Naive thymus-derived CD4-positive, alpha-beta T cell (primary cell): ENCODE measurements at regions not wholly inside any gene's neighbourhood (a gene's known extent, or its start where the extent isn't known, plus 50 kb on each side); places are given as distances from the start of the nearest gene placed in this dataset.

Source experiments
- ATAC-seq: fragments of 150-1000 bp; cut with Tn5 transposase; 2 replicates; pipeline ENCODE4 v1.10.0; 2021; ENCODE audit warnings: mild to moderate bottlenecking, moderate library complexity
- CTCF ChIA-PET: fragments of 350-600 bp; sonication (Branson Sonifier 250); formaldehyde crosslinking; loops from one replicate; lab custom pipeline; 2021; ENCODE audit warnings: antibody characterized with exemption; lab: Charles Lee
- POLR2A ChIA-PET: fragments of 350-600 bp; sonication (Branson Sonifier 250); formaldehyde crosslinking; loops from one replicate; lab custom pipeline; 2021; ENCODE audit warnings: antibody characterized with exemption, inconsistent platforms; lab: Charles Lee
- DNase-seq, 9 donors: peaks; one replicate each; pipeline versions ENCODE4 v3.0.0 to v3.0.0-alpha.2; 2020 to 2022; ENCODE audit warnings: mixed read lengths in 1 of 9
- H3K27ac ChIP-seq: one replicate; pipeline ENCODE4 v1.7.0; 2013; ENCODE audit warnings: mild to moderate bottlenecking, low read depth, low read length, moderate library complexity
- H3K27me3 ChIP-seq, 2 donors: one replicate each; pipeline ENCODE4 v1.7.0; 2013; ENCODE audit warnings: low read length in 2 of 2, mild to moderate bottlenecking in 2 of 2, moderate library complexity in 2 of 2; ENCODE audit not compliant: control insufficient read depth in 2 of 2, insufficient read depth in 2 of 2
- H3K36me3 ChIP-seq, 3 experiments: 1 replicate in 2 of 3; 2 replicates in 1 of 3; pipeline ENCODE4 v1.7.0; 2013; ENCODE audit warnings: low read length in 3 of 3, mild to moderate bottlenecking in 3 of 3, moderate library complexity in 1 of 3; ENCODE audit not compliant: insufficient read depth in 3 of 3, control insufficient read depth in 2 of 3
- H3K4me1 ChIP-seq, 2 donors: one replicate each; pipeline ENCODE4 v1.7.0; 2013; ENCODE audit warnings: low read length in 2 of 2, mild to moderate bottlenecking in 2 of 2, moderate library complexity in 1 of 2; ENCODE audit not compliant: control insufficient read depth in 2 of 2, insufficient read depth in 2 of 2
- H3K4me3 ChIP-seq: 2 replicates; pipeline ENCODE4 v1.7.0; 2013; ENCODE audit warnings: mild to moderate bottlenecking, low read length
- H3K9me3 ChIP-seq, 3 experiments: 1 replicate in 2 of 3; 2 replicates in 1 of 3; pipeline ENCODE4 v1.7.0; 2013; ENCODE audit warnings: low read length in 3 of 3; ENCODE audit not compliant: control insufficient read depth in 2 of 3
- H3K27ac Mint-ChIP-seq, 9 donors: one replicate each; pipeline ENCODE4 v1.8.0; 2020 to 2022; ENCODE audit warnings: mixed read lengths in 9 of 9, mild to moderate bottlenecking in 8 of 9, moderate library complexity in 5 of 9, inconsistent platforms in 2 of 9
- H3K27me3 Mint-ChIP-seq, 5 donors: one replicate each; pipeline ENCODE4 v1.8.0; 2021 to 2022; ENCODE audit warnings: mixed read lengths in 5 of 5, mild to moderate bottlenecking in 1 of 5
- H3K36me3 Mint-ChIP-seq, 5 donors: one replicate each; pipeline ENCODE4 v1.8.0; 2020 to 2022; ENCODE audit warnings: mixed read lengths in 5 of 5, mild to moderate bottlenecking in 3 of 5, inconsistent platforms in 1 of 5
- H3K4me1 Mint-ChIP-seq, 7 donors: one replicate each; pipeline ENCODE4 v1.8.0; 2020 to 2022; ENCODE audit warnings: mixed read lengths in 7 of 7, mild to moderate bottlenecking in 3 of 7, inconsistent platforms in 1 of 7
- H3K4me3 Mint-ChIP-seq, 10 donors: one replicate each; pipeline ENCODE4 v1.8.0; 2020 to 2022; ENCODE audit warnings: mild to moderate bottlenecking in 10 of 10, mixed read lengths in 10 of 10, moderate library complexity in 6 of 10, inconsistent platforms in 2 of 10
- H3K9me3 Mint-ChIP-seq, 11 donors: one replicate each; pipeline ENCODE4 v1.8.0; 2020 to 2022; ENCODE audit warnings: mixed read lengths in 11 of 11, mild to moderate bottlenecking in 4 of 11, inconsistent platforms in 1 of 11, moderate library complexity in 1 of 11
- intact Hi-C, 2 donors: fragments of 100-400 bp; cut with micrococcal nuclease; formaldehyde crosslinking; loops; one replicate each; pipeline ENCODE4 v1.15.1; 2023

DNA sequence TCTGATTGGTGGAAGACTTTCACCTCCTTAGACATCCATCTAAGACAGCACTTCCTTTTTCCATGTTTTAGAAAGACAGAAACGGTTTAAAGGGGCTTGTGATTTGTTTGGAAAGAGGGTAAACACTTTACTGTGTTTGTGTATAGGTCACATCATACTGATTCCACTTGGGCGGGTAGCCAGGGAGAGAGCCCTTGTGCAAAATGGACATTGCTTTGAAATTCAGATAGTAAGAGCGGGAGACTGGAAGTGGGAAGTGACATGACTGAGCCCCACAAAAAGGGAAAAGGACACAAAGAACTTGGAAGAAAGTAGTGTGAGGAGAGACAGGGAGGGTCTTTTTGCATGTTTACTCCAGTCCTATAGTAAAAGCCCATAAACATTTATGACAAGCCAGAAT lies 195.6 kb upstream of the CNTN4 start:
- ATAC-seq (no peak), DNase-seq (no peak)
- Mint-ChIP-seq H3K36me3 (no peaks in the 10 kb centered on the region), H3K27ac (no peak overlapping the region), H3K4me1 (no peaks in the 10 kb centered on the region), H3K27me3 (no peaks in the 10 kb centered on the region), H3K4me3 (no peak overlapping the region), H3K9me3 (peaks cover 0 to 24% (median 5%) of the 10 kb centered on the region in 11 donors)
- Histone ChIP-seq H3K4me3 (no peak overlapping the region), H3K27ac (no peak overlapping the region), H3K4me1 (no peaks in the 10 kb centered on the region), H3K27me3 (no peaks in the 10 kb centered on the region), H3K9me3 (no peaks in the 10 kb centered on the region), H3K36me3 (no peaks in the 10 kb centered on the region)
- CTCF ChIA-PET: no interaction called here
- POLR2A ChIA-PET: no interaction called here
- intact Hi-C loops: no loop called here

DNA sequence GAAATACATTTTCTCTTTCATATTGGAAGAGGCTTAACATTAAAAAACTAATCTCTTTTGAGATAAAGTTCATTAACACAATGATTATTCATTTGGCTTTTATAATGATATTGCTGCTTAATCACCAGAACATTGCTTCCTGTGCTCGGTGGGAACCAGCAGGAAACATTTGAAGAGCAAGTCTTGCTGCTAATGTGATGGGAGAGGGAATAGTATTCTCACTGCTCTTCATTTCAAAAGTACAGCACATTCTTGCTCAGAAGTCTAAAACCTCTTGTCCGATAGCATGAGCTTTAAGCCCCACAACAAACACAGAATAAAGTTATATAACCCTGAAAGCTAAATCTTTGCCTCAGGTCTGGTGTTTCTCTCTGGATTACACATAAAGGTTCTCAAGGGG lies 190.8 kb upstream of the CNTN4 start:
- ATAC-seq (no peak), DNase-seq (no peak)
- H3K4me3 Mint-ChIP-seq: no peak overlapping the region
- no peaks in the 10 kb centered on the region for H3K27me3 Mint-ChIP-seq
- CTCF ChIA-PET: no interaction called here
- peaks cover 1 to 11% (median 8%) of the 10 kb centered on the region in 11 donors for H3K9me3 Mint-ChIP-seq
- Histone ChIP-seq H3K36me3 (no peaks in the 10 kb centered on the region), H3K27me3 (no peaks in the 10 kb centered on the region), H3K9me3 (no peaks in the 10 kb centered on the region), H3K4me3 (no peak overlapping the region), H3K4me1 (no peaks in the 10 kb centered on the region), H3K27ac (no peak overlapping the region)
- intact Hi-C loops: no loop called here
- no peaks in the 10 kb centered on the region for H3K4me1 Mint-ChIP-seq
- POLR2A ChIA-PET: no interaction called here
- no peaks in the 10 kb centered on the region for H3K36me3 Mint-ChIP-seq
- no peak overlapping the region for H3K27ac Mint-ChIP-seq

DNA sequence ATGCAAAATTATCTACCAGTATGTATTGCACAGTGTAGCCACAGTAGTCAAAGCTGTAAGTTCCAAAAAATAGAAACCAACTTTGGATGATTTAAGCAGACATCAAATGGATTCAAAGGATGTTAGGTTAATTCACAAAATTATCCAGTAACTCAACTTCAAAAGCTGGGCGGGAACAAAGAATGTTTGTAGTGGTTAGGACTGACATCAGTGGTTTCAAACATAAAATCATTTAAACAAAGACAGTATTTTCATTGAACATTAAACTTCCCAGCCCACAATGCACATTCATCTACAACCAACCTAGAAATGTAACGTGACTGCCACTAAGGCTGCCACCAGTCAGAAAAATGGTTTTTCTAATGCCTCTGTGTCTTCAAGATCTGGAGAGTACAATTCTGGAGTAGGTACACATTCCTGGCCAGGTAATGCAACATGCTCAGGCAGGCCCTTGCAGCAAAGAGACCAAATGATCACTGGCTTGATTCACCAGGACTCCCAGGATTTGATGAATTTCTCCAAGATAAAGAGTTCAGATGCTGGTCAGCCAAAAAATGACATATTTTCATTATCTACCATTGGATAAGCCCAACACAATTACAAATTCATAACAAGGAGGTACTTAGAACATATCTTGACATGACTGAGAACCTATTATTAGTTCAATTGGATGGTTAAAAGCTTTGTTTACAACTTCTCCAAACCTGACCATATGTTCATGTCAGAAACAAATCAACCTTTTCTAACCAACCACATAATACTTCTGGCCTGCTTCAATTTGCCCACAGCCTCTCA lies 189.8 kb upstream of the CNTN4 start:
- CTCF ChIA-PET: no interaction called here
- H3K4me1 ChIP-seq: no peaks in the 10 kb centered on the region
- no peaks in the 10 kb centered on the region for H3K36me3 ChIP-seq
- H3K4me1 Mint-ChIP-seq: no peaks in the 10 kb centered on the region
- POLR2A ChIA-PET: no interaction called here
- H3K4me3 ChIP-seq: no peak overlapping the region
- H3K4me3 Mint-ChIP-seq: no peak overlapping the region
- DNase-seq (no peak), ATAC-seq (no peak)
- H3K36me3 Mint-ChIP-seq: no peaks in the 10 kb centered on the region
- H3K27me3 Mint-ChIP-seq: no peaks in the 10 kb centered on the region
- intact Hi-C loops: no loop called here
- H3K9me3 ChIP-seq: no peaks in the 10 kb centered on the region
- H3K27ac ChIP-seq: no peak overlapping the region
- H3K27ac Mint-ChIP-seq: no peak overlapping the region
- H3K9me3 Mint-ChIP-seq: peaks cover 1 to 11% (median 5%) of the 10 kb centered on the region in 11 donors
- no peaks in the 10 kb centered on the region for H3K27me3 ChIP-seq

DNA sequence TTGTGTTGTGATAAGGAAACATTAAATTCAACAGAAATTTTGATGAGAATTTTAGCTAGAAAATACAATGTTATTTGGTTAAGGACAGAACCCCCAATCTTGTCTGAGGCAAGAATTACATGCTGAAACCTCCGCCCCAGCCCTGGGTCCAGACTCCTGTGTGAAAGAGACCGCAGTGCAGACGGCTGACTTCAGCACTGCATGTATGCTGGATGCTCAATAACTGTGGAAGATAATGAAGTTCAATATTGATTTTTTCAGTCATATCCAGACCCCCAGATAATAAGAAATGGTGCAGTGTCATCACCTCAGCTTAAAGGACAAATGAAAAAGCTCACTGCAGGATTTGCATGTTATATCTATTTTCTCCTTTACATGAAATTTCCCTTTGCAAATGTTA lies 188.3 kb upstream of the CNTN4 start:
- Histone ChIP-seq H3K4me3 (no peak overlapping the region), H3K27me3 (no peaks in the 10 kb centered on the region), H3K36me3 (no peaks in the 10 kb centered on the region), H3K4me1 (no peaks in the 10 kb centered on the region), H3K9me3 (no peaks in the 10 kb centered on the region), H3K27ac (no peak overlapping the region)
- CTCF ChIA-PET: no interaction called here
- intact Hi-C loops: no loop called here
- Mint-ChIP-seq H3K36me3 (no peaks in the 10 kb centered on the region), H3K4me3 (no peak overlapping the region), H3K9me3 (peaks cover 1 to 11% (median 5%) of the 10 kb centered on the region in 11 donors), H3K27ac (no peak overlapping the region), H3K27me3 (no peaks in the 10 kb centered on the region), H3K4me1 (no peaks in the 10 kb centered on the region)
- no peak for ATAC-seq
- POLR2A ChIA-PET: no interaction called here
- DNase-seq: no peak

DNA sequence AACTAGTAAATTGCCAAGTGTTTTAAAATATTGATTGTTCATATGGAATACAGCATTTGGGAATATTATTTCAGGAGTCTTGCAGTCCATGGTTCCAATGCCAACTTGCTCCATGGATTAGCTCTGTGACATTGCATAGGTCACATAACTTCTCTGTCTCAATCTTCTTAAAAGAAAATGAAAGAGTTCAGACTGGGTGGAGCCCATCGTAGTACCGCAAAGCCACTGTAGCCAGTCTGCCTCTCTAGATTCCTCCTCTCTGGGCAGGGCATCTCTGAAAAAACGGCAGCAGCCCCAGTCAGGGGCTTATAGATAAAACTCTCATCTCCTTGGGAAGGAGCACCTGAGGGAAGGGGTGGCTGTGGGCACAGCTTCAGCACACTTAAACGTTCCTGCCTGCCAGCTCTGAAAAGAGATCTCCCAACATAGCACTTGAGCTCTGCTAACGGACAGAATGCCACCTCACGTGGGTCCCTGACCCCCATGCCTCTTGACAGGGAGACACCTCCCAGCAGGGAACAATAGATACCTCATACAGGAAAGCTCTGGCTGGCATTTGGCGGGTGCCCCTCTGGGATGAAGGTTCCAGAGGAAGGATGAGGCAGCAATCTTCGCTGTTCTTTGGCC lies 168.8 kb upstream of the CNTN4 start:
- intact Hi-C loops: no loop called here
- Mint-ChIP-seq H3K27me3 (no peaks in the 10 kb centered on the region), H3K27ac (no peak overlapping the region), H3K4me3 (no peak overlapping the region), H3K9me3 (peaks cover 0 to 21% (median 13%) of the 10 kb centered on the region in 11 donors), H3K4me1 (no peaks in the 10 kb centered on the region), H3K36me3 (no peaks in the 10 kb centered on the region)
- H3K9me3 ChIP-seq: no peaks in the 10 kb centered on the region
- no peak overlapping the region for H3K4me3 ChIP-seq
- CTCF ChIA-PET: no interaction called here
- no peaks in the 10 kb centered on the region for H3K27me3 ChIP-seq
- H3K4me1 ChIP-seq: no peaks in the 10 kb centered on the region
- DNase-seq: no peak
- ATAC-seq: no peak
- POLR2A ChIA-PET: no interaction called here
- no peaks in the 10 kb centered on the region for H3K36me3 ChIP-seq
- no peak overlapping the region for H3K27ac ChIP-seq

DNA sequence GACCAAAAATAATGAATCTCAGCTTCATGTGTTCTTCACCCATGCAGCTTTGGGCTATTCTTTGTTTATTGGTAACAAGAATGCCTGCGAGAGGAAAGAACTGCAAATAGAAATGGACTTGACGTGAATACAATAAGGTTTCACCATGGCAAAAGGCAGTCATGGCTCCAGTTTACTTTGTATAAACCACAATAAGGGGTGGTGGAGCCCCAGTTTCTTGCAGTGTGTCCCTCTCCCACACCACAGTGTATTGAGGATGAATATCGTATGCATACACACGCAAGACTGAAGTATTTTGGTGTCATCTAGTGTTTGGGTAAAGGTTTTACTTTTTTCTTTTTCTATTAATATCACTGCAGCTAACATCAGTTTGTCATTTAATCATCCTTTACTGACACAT lies 159.7 kb upstream of the CNTN4 start:
- intact Hi-C loops: no loop called here
- Mint-ChIP-seq H3K4me3 (no peak overlapping the region), H3K27me3 (no peaks in the 10 kb centered on the region), H3K27ac (no peak overlapping the region), H3K36me3 (no peaks in the 10 kb centered on the region), H3K9me3 (peaks cover 0 to 16% (median 4%) of the 10 kb centered on the region in 11 donors), H3K4me1 (no peaks in the 10 kb centered on the region)
- Histone ChIP-seq H3K9me3 (no peaks in the 10 kb centered on the region), H3K27me3 (no peaks in the 10 kb centered on the region), H3K4me3 (no peak overlapping the region), H3K36me3 (no peaks in the 10 kb centered on the region), H3K4me1 (no peaks in the 10 kb centered on the region), H3K27ac (no peak overlapping the region)
- ATAC-seq (no peak), DNase-seq (no peak)
- CTCF ChIA-PET: no interaction called here
- POLR2A ChIA-PET: no interaction called here

DNA sequence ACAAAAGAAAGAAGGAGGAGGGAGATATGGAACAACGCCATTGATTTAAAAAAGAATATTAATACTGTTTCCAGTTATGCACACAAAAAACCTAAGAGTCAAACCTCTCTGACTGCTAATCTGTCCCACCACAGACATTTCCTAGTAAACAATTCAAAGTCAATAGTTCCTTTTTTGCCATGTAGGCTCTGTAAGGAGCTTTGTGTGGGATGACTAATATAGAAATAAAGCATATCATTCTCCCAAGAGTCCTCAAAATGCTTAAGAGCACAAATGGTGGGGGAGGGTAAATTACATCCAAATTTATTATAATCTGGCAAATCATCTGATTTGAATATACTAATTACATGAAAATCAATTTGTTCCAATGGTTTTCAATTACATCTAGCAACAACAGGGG lies 155.9 kb upstream of the CNTN4 start:
- no peak overlapping the region for H3K4me3 Mint-ChIP-seq
- no peaks in the 10 kb centered on the region for H3K27me3 ChIP-seq
- H3K4me1 Mint-ChIP-seq: no peaks in the 10 kb centered on the region
- intact Hi-C loops: no loop called here
- H3K4me1 ChIP-seq: no peaks in the 10 kb centered on the region
- H3K4me3 ChIP-seq: no peak overlapping the region
- CTCF ChIA-PET: no interaction called here
- no peak overlapping the region for H3K27ac Mint-ChIP-seq
- no peaks in the 10 kb centered on the region for H3K36me3 Mint-ChIP-seq
- H3K36me3 ChIP-seq: no peaks in the 10 kb centered on the region
- POLR2A ChIA-PET: no interaction called here
- H3K27ac ChIP-seq: no peak overlapping the region
- H3K9me3 ChIP-seq: no peaks in the 10 kb centered on the region
- DNase-seq (no peak), ATAC-seq (no peak)
- H3K27me3 Mint-ChIP-seq: no peaks in the 10 kb centered on the region
- H3K9me3 Mint-ChIP-seq: peaks cover 0 to 5% (median 2%) of the 10 kb centered on the region in 11 donors
